Large intestine (tissue), 3 donors: ENCODE measurements at regions not wholly inside any gene's neighbourhood (a gene's known extent, or its start where the extent isn't known, plus 50 kb on each side); places are given as distances from the start of the nearest gene placed in this dataset.

Experiments
- DNase-seq, 2 donors: peaks; one replicate each; pipeline versions ENCODE4 v3.0.0 to v3.0.0-alpha.2; 2013
- H3K27ac ChIP-seq: one replicate; pipeline ENCODE4 v1.5.1; 2013; ENCODE audit warnings: low read length
- H3K27me3 ChIP-seq: 2 replicates; pipeline ENCODE4 v1.6.1; 2013; ENCODE audit warnings: low read length; ENCODE audit not compliant: control insufficient read depth, insufficient read depth
- H3K36me3 ChIP-seq: 2 replicates; pipeline ENCODE4 v1.6.1; 2013; ENCODE audit warnings: low read length; ENCODE audit not compliant: control insufficient read depth, insufficient read depth
- H3K4me1 ChIP-seq: one replicate; pipeline ENCODE4 v1.6.1; 2013; ENCODE audit warnings: low read length; ENCODE audit not compliant: control insufficient read depth, insufficient read depth
- H3K4me3 ChIP-seq: one replicate; pipeline ENCODE4 v1.5.1; 2013; ENCODE audit warnings: low read length
- H3K9me3 ChIP-seq: one replicate; pipeline ENCODE4 v1.6.1; 2013; ENCODE audit warnings: mild to moderate bottlenecking, low read depth, low read length, moderate library complexity; ENCODE audit not compliant: control insufficient read depth
- WGBS: methylation state at CpG from one replicate; pipeline ENCODE4 v1.1.5; 2013; ENCODE audit warnings: low lambda C conversion rate; ENCODE audit not compliant: insufficient coverage; 5-methylcytosine and 5-hydroxymethylcytosine counted together

DNA sequence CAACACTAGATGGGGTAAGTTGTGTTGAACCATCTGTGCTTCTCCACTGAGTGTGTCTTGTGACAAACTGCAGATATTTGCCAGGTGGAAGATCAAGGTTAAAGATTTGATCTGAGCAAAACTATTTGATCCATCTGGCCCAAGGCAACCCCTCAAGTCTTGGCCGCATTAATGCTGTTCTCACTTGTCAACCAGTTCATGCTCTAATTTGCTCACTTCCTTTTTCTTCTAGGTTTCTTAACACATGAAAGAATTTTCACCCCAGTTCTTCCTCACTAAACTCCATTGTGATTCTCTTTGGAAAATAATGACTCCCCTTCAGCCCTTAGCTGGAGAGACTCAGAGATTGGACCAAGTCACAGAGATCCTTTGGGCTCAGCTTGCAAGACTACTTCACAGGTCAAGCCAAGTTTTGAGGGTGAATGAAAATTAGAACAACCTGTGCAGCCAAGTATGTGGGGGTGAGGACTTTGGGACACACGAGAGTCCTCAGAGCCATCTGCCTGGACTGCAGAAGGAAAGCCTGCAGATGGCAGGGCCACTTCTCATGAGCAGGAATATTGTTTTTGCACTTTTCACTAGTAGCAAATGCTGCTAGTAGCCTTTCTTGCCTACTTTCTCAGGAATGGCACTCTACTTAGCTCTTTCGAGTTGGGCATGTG is 166.5 kb downstream of the AXIN2 start:
- Histone ChIP-seq H3K27me3 (no peaks in the 10 kb centered on the region), H3K4me3 (no peak overlapping the region), H3K36me3 (no peaks in the 10 kb centered on the region), H3K27ac (no peak overlapping the region), H3K9me3 (no peaks in the 10 kb centered on the region), H3K4me1 (no peaks in the 10 kb centered on the region)
- no peak for DNase-seq
- WGBS: 60% methylated on average over 1 of the region's 3 CpGs

DNA sequence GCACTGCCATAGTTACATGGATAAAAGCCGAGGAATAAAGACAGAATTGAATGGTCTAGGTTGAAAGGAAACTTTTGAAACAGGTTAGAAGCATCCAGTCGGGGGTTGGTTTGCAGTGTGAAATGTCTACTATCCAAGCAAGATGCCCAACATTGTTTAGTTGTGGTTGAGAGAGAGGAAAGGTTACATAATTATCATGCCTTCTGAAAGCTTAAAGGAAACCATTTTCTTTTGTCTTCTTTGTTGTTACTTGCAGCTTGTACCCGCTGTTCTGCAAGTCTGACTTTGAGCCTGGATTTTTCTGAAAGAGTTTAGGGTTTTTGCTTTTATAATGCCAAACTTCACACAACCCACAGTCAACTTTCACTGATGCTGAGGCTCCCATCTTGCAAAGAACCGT is 167.9 kb downstream of the AXIN2 start:
- Histone ChIP-seq H3K27me3 (no peaks in the 10 kb centered on the region), H3K4me3 (no peak overlapping the region), H3K27ac (no peak overlapping the region), H3K36me3 (no peaks in the 10 kb centered on the region), H3K4me1 (no peaks in the 10 kb centered on the region), H3K9me3 (no peaks in the 10 kb centered on the region)
- WGBS: 86% methylated on average over 2 of the region's 4 CpGs
- DNase-seq: no peak

DNA sequence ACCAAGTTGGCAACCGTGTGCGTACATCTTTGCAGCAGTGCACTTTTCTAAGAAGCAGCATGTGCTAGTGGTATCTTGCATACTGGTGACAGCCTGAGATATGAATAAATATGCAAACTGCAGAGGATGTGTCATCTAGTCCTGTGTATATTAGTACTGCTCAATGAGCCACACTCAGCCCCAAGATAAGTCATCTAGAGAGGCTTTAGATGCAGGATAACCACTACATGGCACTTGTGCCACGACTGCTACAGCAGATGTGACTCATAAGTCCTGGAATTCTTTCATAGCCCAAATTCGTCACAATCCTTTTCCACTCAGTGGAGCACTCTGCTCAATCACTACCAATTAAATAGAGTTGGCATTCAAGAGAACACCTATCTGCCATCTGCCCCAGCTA is 171.5 kb downstream of the AXIN2 start:
- H3K27ac ChIP-seq: no peak overlapping the region
- no peaks in the 10 kb centered on the region for H3K4me1 ChIP-seq
- no peak overlapping the region for H3K4me3 ChIP-seq
- H3K9me3 ChIP-seq: no peaks in the 10 kb centered on the region
- H3K27me3 ChIP-seq: no peaks in the 10 kb centered on the region
- no peaks in the 10 kb centered on the region for H3K36me3 ChIP-seq
- WGBS: no CpG with 5 or more reads among the region's 4 CpGs
- DNase-seq: no peak

DNA sequence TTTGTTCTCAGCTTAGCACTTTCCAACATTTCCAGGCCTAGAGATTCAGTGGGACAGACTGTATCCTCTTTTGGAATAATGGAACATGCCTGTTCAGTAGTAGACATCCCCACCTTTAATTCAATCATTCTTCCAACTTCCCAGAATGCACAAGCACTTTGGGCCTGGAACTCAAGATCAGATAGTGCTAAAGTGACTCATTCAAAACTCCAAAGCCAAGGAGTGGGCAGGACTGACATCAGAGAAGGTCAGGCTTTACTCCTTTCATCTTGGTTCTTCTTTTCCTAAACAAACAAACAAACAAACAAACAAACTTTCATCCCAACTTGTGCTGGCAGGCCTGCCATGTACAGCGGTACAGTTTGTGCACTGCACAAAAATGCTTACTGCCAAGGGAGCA is 172.0 kb downstream of the AXIN2 start:
- H3K36me3 ChIP-seq: no peaks in the 10 kb centered on the region
- no peaks in the 10 kb centered on the region for H3K4me1 ChIP-seq
- no peaks in the 10 kb centered on the region for H3K9me3 ChIP-seq
- H3K4me3 ChIP-seq: no peak overlapping the region
- H3K27me3 ChIP-seq: no peaks in the 10 kb centered on the region
- WGBS: no CpG with 5 or more reads among the region's 1 CpG
- no peak for DNase-seq
- H3K27ac ChIP-seq: no peak overlapping the region

DNA sequence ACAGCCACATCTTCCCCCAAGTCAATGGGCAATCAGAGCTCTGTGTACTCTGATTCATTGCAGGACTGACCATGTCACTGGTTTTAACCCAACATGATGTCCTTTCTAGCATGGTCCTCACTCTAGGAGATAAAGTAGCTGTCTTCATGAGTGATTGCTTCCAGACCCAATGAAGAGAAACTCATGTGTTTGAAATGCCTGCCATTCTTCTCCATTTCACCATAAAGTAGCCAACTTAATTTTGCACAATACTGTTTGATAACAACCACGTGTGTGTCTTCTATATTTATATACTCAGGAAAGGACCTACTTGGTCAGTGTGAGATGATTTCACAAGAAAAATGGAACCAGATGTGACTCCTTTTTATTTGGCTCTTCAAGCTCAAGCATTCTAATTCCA is 172.5 kb downstream of the AXIN2 start:
- no peaks in the 10 kb centered on the region for H3K9me3 ChIP-seq
- no peak overlapping the region for H3K4me3 ChIP-seq
- H3K4me1 ChIP-seq: no peaks in the 10 kb centered on the region
- DNase-seq: no peak
- WGBS: no CpG with 5 or more reads among the region's 1 CpG
- H3K36me3 ChIP-seq: no peaks in the 10 kb centered on the region
- no peaks in the 10 kb centered on the region for H3K27me3 ChIP-seq
- no peak overlapping the region for H3K27ac ChIP-seq

DNA sequence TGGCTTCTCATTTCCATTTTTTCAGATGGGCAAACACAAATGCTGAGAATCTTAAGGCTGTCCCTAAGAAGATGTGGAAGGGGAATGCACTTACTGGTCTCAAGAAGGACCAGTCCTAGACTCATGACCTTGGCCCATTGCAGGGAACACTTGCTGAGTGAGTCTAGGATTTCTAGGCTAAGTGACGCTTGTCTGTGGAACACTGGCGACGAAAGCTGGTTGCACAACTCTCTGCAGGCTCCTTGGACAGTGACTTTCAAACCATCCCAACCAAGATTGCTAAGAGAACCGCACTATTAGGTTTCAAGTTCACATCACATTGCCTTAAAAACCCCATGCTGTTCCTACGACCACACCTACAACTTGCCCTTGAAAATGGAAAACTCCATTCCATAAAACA is 174.1 kb downstream of the AXIN2 start:
- H3K27me3 ChIP-seq: no peaks in the 10 kb centered on the region
- H3K36me3 ChIP-seq: no peaks in the 10 kb centered on the region
- no peaks in the 10 kb centered on the region for H3K4me1 ChIP-seq
- H3K4me3 ChIP-seq: no peak overlapping the region
- WGBS: no CpG with 5 or more reads among the region's 5 CpGs
- no peak for DNase-seq
- no peak overlapping the region for H3K27ac ChIP-seq
- H3K9me3 ChIP-seq: no peaks in the 10 kb centered on the region

DNA sequence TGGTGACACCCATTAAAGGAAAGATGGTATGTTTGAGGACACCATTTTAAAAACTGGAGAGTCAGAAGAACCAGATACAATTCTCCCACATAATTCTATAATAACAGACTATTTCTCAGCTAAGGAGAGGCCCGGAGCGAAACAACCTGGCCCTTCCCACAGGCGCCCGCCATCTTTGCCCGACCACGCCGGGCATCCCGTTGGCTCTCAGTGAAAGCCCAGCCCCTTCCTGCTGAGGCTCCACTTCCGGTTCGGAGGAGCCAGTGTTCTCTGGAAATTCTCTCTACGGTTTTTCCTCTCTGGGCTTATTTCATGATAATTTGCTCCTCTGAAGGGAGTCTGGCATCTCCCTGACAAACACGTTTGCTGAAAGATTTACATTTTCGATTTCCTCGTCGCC is 175.7 kb downstream of the AXIN2 start:
- WGBS: no CpG with 5 or more reads among the region's 15 CpGs

DNA sequence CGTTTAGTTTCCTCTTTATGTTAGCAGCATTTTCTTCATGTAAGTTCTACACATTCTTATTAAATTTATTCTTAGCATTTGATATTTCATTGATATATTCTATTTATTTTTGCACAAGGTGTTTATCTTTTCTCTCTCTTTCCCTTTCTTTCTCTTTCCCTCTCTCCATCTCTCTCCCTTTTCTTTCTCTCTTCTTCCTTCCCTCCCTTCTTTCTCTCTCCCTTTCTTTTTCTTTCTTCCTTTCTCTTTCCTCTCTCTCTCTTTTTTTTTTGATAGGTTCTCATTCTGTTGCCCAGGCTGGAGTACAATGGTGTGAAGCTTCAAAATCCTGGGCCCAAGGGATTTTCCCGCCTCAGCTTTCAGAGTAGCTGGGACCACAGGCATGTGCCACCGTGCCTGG is 176.4 kb downstream of the AXIN2 start:
- Histone ChIP-seq H3K9me3 (no peaks in the 10 kb centered on the region), H3K4me3 (no peak overlapping the region), H3K4me1 (no peaks in the 10 kb centered on the region), H3K36me3 (no peaks in the 10 kb centered on the region), H3K27ac (no peak overlapping the region), H3K27me3 (no peaks in the 10 kb centered on the region)
- WGBS: 89% methylated on average over 1 of the region's 3 CpGs
- no peak for DNase-seq

More for the DNA sequence above, 175.7 kb downstream of the AXIN2 start:
- Histone ChIP-seq H3K27me3 (no peaks in the 10 kb centered on the region), H3K27ac (no peak overlapping the region), H3K4me3 (no peak overlapping the region), H3K4me1 (no peaks in the 10 kb centered on the region), H3K36me3 (no peaks in the 10 kb centered on the region), H3K9me3 (no peaks in the 10 kb centered on the region)
- no peak for DNase-seq

DNA sequence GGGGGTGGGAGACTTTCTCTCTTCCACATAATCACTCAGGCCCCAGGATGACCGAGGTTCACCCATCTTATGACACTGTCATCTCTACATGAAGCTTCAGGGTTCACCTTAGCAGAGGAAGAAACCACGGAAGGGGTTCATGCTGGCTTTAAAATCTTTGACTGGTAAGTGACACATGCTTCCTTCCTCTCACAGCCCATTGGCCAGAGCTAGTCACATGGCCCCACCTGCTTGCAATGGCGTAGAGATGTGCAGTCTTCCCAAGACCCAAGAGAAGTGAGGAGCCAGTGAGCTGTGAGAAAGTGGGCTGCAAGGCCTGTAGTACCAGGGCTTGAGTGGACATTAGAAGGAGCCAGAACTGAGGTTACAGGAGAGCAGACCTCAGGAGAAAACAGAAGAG is 180.3 kb downstream of the AXIN2 start:
- Histone ChIP-seq H3K9me3 (no peaks in the 10 kb centered on the region), H3K27ac (no peak overlapping the region), H3K4me1 (no peaks in the 10 kb centered on the region), H3K4me3 (no peak overlapping the region), H3K27me3 (no peaks in the 10 kb centered on the region), H3K36me3 (no peaks in the 10 kb centered on the region)
- no CpG with 5 or more reads among the region's 3 CpGs for WGBS
- no peak for DNase-seq

DNA sequence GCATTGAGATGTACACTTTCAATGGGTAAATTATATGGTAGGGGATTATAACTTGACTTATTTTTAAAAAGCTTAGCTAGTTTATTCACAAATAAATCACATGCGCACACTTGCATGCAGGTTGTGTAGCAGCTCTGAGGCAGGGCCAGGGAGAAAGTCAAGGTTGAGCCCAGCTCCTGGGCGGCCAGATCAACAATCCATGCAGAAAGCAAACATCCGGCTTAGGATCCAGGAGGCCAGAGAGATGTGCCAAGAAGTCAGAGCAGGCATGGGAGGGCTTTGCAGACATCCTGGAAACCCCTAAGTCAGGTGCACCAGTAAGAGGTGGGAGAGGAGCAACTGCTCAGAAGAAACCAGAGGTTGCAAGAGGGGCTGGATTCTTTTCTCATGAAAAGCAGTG is 186.5 kb downstream of the AXIN2 start:
- peaks cover 9% of the 10 kb centered on the region for H3K4me1 ChIP-seq
- no CpG with 5 or more reads among the region's 3 CpGs for WGBS
- H3K36me3 ChIP-seq: no peaks in the 10 kb centered on the region
- no peaks in the 10 kb centered on the region for H3K9me3 ChIP-seq
- H3K27ac ChIP-seq: no peak overlapping the region
- H3K27me3 ChIP-seq: no peaks in the 10 kb centered on the region
- no peak for DNase-seq
- no peak overlapping the region for H3K4me3 ChIP-seq

DNA sequence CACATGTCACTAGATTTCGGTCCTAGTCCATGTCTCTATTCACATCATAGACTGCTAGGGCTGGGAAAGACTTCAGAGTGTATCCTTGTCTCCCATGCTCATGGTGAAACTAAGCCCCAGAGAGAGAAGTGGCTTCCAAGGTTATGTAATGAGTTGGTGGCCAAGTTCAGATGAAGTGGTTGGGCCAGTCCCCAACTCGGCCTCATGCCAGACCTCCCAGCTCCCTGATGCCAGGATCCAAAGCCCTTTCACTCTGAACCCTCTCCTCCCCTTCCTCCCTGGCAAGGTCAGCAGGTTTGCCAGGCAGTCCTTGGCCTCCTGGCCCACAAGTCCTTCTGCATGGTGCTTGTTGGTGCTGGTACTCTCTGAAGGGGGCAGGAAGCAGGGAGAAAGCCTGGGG is 189.7 kb downstream of the AXIN2 start:
- Histone ChIP-seq H3K9me3 (no peaks in the 10 kb centered on the region), H3K27ac (no peak overlapping the region), H3K4me1 (peaks cover 9% of the 10 kb centered on the region), H3K4me3 (no peak overlapping the region), H3K36me3 (no peaks in the 10 kb centered on the region), H3K27me3 (no peaks in the 10 kb centered on the region)
- WGBS: no CpG with 5 or more reads among the region's 2 CpGs
- DNase-seq: no peak
